Activated CD4-positive, alpha-beta T cell treated with anti-CD3 and anti-CD28 coated beads, Interleukin-2, amount 50 U/mL, for 4 hours (primary cell): ENCODE measurements at regions not wholly inside any gene's neighbourhood (a gene's known extent, or its start where the extent isn't known, plus 50 kb on each side); places are given as distances from the start of the nearest gene placed in this dataset.

Experiments
- DNase-seq, 2 experiments: peaks; one replicate each; pipeline ENCODE4 v3.0.0-alpha.2; 2020

- no peak for DNase-seq
Observed at GRCh38 chr12:11568762-11569478, 80.6 kb upstream of the ETV6 start.

- no peak for DNase-seq
Observed at GRCh38 chr12:11569716-11570115, 79.8 kb upstream of the ETV6 start.

- DNase-seq: no peak
Observed at GRCh38 chr12:11573880-11574279, 75.6 kb upstream of the ETV6 start.

- no peak for DNase-seq
Observed at GRCh38 chr12:11576104-11576503, 73.4 kb upstream of the ETV6 start.

GRCh38 chr12:11577658-11578260 is 71.7 kb upstream of the ETV6 start:
- DNase-seq: no peak

GRCh38 chr12:11578461-11578993 is 70.9 kb upstream of the ETV6 start:
- DNase-seq: no peak

GRCh38 chr12:11580125-11580751 is 69.2 kb upstream of the ETV6 start:
- no peak for DNase-seq

GRCh38 chr12:11581179-11581755 is 68.2 kb upstream of the ETV6 start:
- DNase-seq: peak; percentile 61 to 64

GRCh38 chr12:11584221-11584855 is 65.1 kb upstream of the ETV6 start:
- no peak for DNase-seq

GRCh38 chr12:11592484-11592883 is 57.0 kb upstream of the ETV6 start:
- DNase-seq: no peak

GRCh38 chr12:11593013-11593412 is 56.5 kb upstream of the ETV6 start:
- DNase-seq: no peak

- no peak for DNase-seq
Observed at GRCh38 chr12:11595080-11595479, 54.4 kb upstream of the ETV6 start.

- DNase-seq: no peak
Observed at GRCh38 chr12:11596141-11596540, 53.3 kb upstream of the ETV6 start.

GRCh38 chr12:11598900-11599299 is 50.6 kb upstream of the ETV6 start:
- DNase-seq: no peak
